GM03348 (cell line): ENCODE measurements at regions not wholly inside any gene's neighbourhood (a gene's known extent, or its start where the extent isn't known, plus 50 kb on each side); places are given as distances from the start of the nearest gene placed in this dataset.

ENCODE experiments used
- DNase-seq: peaks from one replicate; pipeline ENCODE4 v3.0.0; 2012; ENCODE audit warnings: low spot score

DNA sequence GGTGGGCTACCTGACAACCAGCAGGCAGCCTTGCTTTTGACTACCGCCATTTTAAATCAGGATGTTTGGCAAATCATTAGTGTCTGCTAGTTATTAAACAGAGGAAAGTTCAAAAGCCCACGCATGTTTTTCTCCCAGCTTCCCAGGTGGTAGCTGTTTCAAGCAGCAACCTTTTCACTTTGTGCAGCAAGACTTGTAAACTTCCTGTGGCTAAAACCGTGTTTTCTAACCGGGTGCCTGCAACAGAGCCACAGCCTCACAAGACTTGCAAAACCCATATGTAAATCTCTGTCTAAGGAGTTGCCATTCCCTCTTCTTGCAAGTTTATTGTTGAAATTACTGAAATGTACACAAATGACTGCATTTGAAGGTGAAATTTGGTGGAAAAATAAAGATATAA is 633.1 kb downstream of the BCL11A start:
- no peak for DNase-seq

DNA sequence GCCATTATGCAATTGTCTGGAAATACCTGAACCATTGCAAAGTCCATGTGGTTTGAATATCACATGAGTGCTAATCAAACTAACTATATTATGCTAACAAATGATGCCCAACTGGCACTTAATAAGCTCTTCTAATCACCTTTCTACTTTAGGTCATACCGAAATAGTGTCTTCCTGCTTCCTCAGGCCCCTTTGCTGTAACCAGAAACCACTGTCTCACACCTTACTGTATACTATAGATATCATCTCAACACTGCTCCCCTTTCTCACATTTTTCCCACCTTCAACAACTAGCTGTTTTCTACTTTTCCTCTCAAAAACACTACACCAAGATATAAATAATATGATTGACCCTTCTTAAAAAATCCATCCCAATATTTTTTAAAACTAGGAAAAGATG is 633.9 kb downstream of the BCL11A start:
- DNase-seq = no peak

DNA sequence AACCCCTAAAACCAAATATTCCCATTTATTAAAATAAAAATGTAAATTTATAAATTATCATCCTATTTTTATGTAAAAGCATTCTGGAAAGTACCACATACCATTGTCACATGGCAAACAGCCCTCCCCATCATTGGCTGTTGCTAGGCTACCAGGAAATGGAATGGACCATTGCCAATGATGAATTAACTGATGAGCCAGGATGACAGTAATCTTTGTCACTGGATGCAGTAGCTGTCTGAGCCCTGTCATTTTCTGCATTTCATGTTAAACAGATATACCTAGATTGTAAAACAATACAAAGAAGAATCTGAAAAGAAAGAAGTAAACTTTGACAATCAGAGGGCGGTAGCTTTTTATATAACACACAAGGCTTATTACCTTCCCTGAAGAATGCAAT is 641.4 kb downstream of the BCL11A start:
- DNase-seq = no peak

DNA sequence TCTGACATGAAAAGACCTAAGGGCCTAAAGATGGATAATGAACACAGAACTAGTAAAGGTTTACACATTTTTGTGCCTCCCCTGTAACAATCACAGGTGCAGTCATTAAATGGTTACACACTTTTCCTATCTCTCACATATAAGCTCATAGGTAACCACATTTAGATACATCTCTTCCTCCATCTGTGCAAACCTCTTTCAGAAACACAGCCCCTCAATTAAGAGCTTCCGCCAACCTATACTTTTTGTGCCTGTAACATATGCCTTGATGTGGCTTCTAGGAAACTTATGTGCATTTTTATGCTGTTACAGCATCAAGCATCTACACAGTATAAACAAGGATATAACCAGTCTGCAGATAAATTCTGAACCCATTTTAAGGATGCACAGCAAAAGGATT is 643.3 kb downstream of the BCL11A start:
- DNase-seq = no peak

DNA sequence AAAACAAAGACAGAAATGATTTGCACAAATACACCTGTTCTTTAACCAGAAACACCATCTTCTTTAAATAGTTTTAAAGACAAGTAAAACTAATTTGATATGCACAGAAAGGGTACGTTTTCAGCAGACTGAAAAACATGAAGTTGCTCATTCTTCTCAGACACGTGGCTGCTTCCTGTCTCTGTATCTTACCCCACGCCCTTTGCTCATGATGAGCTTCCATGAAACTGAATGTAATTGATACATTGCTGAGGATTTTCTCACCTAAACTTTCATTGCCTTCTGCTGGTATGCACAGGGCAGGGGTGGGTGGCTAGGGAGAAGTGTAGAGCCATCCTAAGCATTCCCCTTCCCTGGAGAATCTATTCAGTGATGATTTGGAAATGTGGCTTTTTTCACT is 644.3 kb downstream of the BCL11A start:
- DNase-seq = no peak

DNA sequence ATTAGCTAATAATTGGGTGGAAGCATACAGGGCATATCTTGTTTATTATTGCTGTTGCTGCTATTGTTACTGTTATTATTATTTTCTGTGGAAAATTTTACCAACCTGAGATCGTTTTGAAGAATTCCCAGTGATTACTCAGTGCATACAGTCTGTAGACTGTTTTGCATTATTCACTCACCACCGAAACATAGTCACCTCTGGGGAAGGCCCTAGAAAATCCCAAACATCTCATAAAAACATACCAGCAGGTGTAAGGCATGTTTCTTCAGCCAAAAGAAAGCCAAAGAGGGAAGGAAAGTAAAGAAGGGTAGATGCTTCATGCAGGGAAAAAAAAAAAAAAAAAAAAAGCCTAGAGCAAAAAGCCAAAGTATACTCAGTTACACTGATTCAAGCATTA is 647.7 kb downstream of the BCL11A start:
- no peak for DNase-seq

DNA sequence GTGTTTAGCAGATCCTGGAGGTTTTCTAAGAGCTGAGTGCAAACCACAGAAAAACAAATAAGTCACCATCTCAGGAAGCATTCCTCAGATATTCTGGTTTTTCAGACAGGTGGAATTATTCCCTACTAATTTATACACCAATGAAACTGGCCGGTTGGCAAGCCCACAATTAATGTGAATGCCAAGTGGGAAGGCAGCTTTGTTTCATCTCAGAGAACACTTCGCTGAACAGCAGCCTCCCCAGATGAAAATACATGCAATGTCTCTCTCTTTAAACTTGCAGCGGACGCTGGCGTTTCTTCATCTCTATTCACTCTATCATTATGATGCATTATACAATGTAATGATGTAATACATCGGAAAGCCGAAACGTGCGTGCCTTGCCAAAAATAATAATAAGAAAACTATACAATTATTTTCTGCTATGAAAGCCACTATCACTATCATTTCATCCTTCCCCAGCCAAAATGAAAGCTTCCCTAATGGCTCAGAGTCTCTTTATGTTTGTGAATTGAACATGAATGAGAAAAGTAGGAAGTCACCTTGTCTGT is 649.4 kb downstream of the BCL11A start:
- DNase-seq = no peak

DNA sequence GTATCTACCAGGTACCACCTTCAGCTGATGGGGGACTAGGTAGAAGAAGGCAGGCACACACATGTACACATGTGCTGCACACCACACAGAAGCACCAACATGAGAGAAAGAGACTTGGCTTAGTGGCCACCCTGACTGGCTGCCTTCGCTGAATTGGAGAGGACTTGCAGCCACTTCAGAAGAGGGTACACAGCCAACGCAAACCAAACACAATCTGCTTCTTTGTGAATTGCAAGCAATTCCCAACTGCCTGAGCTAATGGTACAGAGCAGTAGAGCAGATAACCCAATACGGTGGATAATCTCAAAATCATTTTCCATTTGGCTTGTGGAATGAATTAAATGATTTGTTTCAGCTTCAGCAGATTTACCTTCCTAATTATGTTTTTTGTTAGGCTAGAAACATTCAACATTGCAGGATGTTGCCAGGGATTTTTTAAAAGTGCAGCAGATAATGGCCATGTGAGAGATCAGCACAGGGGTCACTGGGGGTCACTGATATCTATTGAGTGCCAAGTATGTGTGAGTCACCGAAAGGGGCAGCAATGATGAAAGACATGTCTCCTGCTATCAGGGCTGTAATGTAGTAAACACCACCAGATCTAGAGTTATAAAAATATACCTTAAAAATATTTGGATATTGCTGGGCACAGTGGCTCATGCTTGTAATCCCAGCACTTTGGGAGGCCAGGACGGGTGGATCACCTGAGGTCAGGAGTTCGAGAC is 652.6 kb downstream of the BCL11A start:
- no peak for DNase-seq

DNA sequence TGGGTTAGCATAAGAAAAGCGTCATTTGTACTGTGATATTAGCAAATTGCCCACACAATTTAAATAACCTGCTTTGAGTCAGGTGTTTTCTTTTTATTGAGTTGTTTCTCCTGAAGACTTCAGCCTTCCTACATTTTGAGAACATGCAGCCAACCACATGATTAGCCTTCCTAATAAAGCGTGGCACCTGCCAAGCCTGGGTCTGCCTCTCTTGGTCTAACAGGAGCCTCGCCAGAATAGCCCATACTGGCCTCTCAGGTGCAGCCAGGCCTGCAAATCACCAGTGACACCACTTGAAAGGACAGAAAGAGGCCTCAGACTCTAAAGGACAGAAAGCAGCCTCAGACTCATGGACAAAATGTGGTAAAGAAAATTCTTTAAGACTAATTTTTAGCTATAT is 653.8 kb downstream of the BCL11A start:
- no peak for DNase-seq

DNA sequence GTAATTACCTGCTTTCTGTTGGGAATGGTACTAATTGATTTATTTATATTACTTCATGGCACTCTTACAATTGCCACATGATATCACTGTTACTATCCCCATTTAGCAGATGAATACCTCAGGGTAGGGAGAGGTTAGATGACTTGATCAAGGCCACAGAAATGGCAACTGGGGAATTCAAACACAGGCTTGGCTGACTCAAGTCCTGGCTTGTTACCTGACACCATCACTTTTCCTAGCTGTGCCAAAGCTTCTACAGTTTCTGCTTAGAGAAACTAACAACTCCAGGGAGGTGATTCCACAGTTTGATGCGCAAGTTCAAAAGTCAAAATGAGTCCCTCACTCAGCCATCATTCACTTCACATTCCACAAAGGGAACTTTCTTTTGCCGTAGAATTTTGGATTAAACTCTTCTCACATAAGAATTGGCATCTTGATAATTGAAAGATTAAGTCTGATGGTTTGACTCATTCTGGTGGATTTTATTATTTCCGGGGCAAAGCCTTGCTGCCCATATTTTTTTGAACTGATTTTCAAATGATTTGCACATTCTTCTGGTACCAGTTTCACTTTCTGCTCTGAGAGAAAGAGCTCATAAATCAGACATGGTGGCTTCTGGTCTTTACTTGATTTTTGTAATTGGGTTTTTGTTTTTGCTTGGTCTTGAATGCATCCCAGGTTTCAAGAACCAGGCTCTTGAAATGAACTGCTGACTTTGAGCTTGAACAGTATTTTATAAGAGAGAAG is 656.8 kb downstream of the BCL11A start:
- no peak for DNase-seq

DNA sequence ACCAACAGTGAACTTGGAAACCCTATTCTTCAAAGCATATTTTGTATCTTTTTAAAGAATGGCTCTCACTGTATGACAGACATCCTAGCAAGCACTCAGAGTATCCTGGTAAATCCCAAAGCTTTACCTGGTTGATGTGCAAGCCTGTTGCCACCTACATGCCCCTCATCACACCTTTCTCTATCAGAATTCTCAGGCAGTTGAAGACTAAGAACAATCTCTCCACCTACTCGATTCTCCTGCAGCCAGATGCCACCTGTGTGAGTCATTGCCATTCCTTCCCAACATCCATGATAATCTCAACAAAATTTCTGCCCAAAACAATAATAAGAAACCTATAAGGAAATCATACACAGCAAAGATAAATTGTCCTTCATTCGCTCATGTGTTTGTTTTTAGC is 659.8 kb downstream of the BCL11A start:
- DNase-seq = no peak

DNA sequence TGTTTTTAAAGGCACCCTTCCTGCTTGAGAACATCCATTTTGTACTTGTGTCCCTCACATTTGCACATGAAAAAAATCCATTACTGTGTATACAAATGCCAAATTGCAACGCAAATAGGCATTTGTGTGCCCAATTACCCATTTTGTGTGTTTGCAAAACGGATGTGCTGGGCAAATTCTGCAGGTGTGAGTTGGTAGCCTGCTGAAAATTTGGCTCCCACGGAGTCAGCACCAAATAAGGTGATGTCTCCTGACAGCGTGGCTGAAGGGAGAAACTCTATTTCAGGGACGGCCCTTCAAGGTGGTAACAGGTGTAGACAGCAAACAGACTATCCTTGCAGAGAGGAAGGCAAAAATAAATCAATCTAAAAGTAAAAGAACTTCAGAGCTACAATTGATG is 661.1 kb downstream of the BCL11A start:
- no peak for DNase-seq

DNA sequence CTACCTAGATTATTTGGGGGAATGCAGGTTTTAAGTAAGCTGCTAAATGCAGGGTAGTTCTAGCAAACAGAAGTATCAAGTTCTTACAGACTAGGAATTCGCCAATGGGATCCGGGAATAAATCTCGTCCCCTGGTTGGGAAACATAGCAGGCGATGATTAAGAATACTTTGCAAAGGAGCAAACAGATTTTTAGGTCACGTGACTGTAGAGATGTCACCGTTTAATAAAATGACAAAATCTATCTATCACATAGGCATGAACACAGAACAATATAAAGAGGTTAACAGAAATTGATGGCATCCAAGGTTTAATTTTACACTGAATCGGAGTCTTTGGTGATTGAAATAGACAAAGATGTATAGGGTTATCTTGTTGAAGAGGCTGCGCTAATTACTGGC is 664.1 kb downstream of the BCL11A start:
- no peak for DNase-seq

DNA sequence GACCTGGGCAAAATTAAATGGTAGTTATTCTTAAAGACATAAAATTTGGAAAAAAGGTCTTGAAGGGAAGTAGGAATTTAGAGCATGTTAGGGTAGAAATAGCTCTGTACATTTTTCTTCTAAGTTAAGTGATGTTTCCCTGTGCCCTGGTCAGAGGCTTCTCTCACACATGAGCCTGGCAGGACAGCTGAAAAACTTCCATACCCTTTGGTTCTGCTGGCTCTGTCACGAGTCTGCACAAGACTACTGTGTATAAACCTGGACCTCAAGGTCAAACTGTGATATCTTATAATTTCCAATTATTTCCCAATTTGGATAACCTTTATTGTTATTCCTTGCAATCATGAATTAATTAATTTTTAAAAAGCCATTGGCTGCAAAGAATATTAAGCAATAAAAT is 664.7 kb downstream of the BCL11A start:
- DNase-seq = no peak

DNA sequence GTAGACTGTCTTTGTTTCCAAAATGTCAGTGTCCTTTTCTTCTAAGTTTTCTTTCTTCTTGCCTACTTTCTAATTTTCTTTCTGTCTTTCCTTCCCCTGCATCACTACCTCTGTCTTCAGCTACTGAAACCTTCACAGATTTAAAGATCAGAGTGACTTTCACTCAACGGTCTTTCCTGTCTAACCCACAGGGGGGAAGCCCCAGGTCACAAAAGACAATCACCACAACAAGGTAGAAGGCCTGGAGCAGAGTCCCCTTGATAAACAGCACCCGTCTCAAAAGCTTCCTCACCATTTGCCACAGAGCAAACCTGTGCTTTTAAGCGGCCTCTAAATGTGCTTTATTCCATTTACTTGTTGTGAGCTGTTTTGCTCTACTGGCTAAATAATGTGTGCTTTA is 665.4 kb downstream of the BCL11A start:
- DNase-seq = no peak

DNA sequence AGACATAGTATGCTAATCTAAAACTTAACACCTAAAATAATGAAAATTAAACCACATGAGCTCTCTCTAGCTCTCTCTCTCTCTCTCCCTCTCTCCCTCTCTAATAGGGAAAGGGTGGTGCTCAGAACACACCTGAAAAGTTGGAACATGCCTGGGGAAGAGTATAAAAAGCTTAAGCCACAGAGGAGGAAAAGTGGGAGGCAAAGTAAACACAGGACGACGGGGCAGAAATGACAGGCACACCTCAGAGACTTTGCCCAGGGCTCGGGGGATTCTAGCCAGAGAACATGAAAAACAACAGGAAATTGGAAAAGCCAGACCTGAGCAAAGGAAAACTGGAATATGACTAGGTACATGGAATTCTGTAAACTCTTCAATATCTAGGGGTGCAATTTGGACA is 666.1 kb downstream of the BCL11A start:
- no peak for DNase-seq

DNA sequence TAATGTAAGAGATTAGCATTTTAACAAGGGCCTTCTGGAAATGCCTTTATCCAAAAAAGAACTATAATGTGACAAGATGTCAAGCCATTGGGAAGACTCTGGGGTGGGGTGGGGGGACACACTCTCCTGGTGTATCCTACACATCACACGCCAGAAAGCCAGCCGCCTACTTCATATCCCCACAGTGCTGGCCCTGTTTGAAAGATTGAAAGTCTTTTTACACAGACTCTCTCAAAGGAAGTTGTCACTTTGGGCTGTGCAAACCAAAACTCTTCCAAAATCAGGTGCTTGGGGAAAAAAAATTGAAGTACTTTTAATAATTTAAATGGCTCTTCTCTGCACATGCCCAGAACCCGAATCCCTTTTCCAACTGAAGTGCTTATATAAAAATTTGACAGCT is 666.7 kb downstream of the BCL11A start:
- no peak for DNase-seq

DNA sequence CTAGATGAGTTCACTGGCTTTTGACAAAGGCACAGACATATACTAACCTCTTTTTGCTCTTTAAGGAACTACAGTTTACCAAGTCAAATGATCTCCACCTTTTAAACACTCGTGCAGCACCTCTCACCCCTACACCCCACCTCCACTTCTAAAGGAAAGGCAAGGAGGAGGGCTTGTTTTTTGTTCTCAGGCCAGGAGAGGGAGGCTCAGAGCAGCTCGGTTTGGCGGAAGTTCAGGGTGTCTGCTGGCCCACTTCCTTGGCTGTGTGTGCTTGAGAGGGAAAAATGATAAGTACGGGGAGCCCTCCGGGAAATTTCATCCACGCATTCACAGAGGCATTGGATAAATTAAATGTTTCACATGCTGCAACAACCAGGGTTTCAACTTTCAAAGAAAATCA is 667.9 kb downstream of the BCL11A start:
- DNase-seq = no peak

DNA sequence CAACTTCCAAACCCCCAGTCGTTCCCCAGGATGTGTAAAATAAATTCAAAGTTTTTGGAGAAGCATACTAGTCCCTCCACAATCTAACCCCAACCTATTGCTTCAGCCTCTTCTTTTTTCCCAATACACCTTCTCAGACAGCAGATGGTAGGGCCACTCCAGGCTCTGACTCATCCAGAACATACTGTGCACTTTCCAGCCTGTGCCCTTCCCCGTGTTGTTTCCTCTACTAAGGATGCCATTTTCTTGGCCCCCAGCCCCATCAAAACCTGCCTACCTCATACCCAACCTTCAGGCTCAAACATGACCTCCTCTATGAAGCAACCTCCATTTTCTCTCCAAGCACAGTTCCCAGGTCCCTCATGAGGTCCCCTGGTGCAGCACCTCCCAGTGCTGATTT is 669.3 kb downstream of the BCL11A start:
- no peak for DNase-seq

DNA sequence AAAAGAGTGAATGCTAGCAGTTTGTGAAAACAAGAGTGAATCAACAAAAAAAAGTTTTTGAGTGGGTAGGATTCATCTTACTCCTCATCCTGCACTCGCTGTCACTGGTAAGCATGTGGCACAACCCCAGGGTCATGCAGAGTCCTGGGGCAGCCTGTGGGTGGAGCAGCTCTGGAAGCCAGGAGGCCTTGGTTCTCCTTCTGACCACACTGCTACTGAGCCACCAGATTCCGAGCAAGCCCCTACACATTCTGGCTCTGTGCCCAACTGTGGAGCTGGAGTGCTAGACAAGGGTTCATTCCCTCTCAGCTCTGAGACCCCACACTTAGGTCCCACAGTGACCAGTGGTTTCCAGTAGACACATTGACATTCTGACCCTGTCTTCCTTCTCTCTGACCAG is 670.6 kb downstream of the BCL11A start:
- no peak for DNase-seq

DNA sequence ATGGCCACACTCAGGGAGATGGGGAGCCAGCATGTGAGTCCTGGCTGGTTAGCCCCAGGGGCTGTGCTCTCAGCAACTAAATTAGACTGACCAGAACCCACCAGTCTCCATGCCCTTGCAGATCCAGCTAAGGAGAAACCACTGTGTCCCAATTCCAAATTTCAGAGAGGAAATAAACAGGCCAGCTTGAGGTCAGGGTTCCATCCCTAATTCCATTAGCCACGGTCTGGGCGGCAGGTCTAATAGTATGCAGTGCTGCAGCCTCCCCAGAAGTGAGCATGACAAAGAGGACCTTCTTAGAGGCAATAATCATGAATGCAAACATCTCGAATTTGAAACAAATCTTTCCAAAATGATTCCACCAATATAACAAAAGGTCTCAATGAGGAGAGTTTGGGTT is 671.2 kb downstream of the BCL11A start:
- DNase-seq = no peak

DNA sequence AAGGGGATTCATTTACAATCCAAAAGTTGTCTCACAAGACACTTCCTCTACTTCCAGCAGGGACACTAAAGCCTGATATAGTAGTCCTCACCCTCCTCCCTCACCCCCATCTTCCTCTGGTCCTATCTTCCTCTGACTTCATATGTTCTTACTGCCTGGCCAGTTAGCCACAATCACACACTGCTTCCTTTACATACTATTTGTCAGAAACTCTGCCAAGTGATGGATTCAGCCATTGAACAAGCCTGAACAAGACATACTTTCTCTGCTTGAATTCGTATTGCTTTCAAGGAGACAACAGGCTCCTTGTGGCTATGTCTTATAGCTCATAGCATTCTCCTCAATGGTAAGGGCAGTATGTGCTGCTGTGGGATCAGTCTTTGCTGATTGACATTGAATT is 672.2 kb downstream of the BCL11A start:
- no peak for DNase-seq

DNA sequence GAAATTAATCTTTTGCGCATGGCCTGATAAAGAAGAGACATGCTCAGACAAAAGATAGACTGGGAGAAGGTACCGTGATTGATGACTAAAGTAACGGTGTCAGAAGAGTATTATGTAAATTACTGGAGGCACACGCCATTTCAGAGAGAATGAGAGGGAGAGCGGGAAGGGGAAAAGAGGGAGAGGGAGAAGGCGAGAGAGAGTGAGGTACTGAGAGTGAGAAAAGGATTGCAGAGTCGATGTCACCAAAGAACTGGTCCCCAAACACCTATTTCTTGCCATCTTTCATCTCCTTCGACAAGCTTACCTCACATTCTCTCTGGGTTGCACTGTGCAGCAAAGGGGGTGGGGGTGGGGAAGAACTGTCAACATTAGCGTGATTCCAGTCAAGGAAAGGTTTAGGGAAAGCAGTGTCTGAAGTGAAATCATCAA is 673.7 kb downstream of the BCL11A start:
- DNase-seq = no peak

DNA sequence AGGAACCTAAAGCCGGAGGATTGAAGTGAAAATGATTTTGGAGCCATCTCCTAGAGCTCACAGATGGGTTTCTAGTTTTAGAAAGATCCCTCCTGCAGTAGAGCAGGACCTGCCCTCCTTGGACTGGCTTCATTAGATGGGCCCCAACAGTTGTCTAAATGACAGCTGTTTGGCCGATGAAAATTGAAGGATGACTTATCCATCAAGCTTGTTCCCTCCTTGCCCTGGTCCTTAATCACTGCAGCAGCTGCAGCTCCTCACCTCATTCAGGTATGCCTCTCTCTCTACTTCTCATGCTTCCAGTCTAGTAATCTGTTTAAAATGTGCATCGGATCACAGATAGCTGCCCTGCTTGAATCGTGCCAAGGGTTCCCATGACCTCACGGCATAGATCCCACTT is 677.6 kb downstream of the BCL11A start:
- no peak for DNase-seq
